Tibial artery (tissue), 4 donors: ENCODE measurements at regions not wholly inside any gene's neighbourhood (a gene's known extent, or its start where the extent isn't known, plus 50 kb on each side); places are given as distances from the start of the nearest gene placed in this dataset.

Source experiments
- DNase-seq, 2 donors: peaks; one replicate each; pipeline ENCODE4 v3.0.0-alpha.2; 2019
- H3K27ac ChIP-seq, 2 donors: fragments of 200-600 bp; sonication (generic) in 1 of 2; 1 replicate in 1 of 2; 2 replicates in 1 of 2; pipeline ENCODE4 v1.5.1; 2018 to 2019; ENCODE audit warnings: mild to moderate bottlenecking in 1 of 2
- H3K27me3 ChIP-seq, 2 donors: fragments of 200-600 bp; sonication (generic) in 1 of 2; one replicate each; pipeline versions ENCODE4 v1.5.1 to v1.6.0; 2016 to 2019
- H3K36me3 ChIP-seq, 3 donors: fragments of 200-600 bp; sonication (generic) in 2 of 3; one replicate each; pipeline ENCODE4 v1.5.1; 2016 to 2019; ENCODE audit warnings: mild to moderate bottlenecking in 2 of 3
- H3K4me1 ChIP-seq, 4 donors: fragments of 200-600 bp; sonication (generic) in 2 of 4; 1 replicate in 3 of 4; 2 replicates in 1 of 4; pipeline ENCODE4 v1.5.1; 2016 to 2019
- H3K4me3 ChIP-seq, 2 donors: fragments of 200-600 bp; sonication (generic) in 1 of 2; 1 replicate in 1 of 2; 2 replicates in 1 of 2; pipeline ENCODE4 v1.5.1; 2018 to 2019; ENCODE audit warnings: mild to moderate bottlenecking in 2 of 2
- H3K9me3 ChIP-seq, 3 donors: fragments of 200-600 bp; sonication (generic) in 1 of 3; one replicate each; pipeline ENCODE4 v1.5.1; 2016 to 2019
- CTCF ChIP-seq, 2 experiments: fragments of 200-600 bp in 1 of 2; fragments of 450-650 bp in 1 of 2; IDR thresholded peaks; one replicate each; pipeline ENCODE4 v1.5.1; 2017 to 2019; ENCODE audit warnings: antibody characterized with exemption in 2 of 2, mild to moderate bottlenecking in 1 of 2, moderate library complexity in 1 of 2
- intact Hi-C: fragments of 100-400 bp; cut with DNase I; formaldehyde crosslinking; loops from one replicate; pipeline ENCODE4 v1.15.0; 2023; ENCODE audit warnings: low total_unique reads

GRCh38 chr3:144073698-144074097 is 102.1 kb downstream of the DIPK2A start:
- Histone ChIP-seq H3K27me3 (no peaks in the 10 kb centered on the region), H3K27ac (no peak overlapping the region), H3K4me3 (no peak overlapping the region), H3K4me1 (no peaks in the 10 kb centered on the region), H3K36me3 (no peaks in the 10 kb centered on the region), H3K9me3 (peaks cover 0 to 20% (median 0%) of the 10 kb centered on the region in 3 donors)
- no peak for TF ChIP-seq CTCF (IDR thresholded peaks at IDR 0.05)
- no peak for DNase-seq
- intact Hi-C loops = no loop called here

DNA sequence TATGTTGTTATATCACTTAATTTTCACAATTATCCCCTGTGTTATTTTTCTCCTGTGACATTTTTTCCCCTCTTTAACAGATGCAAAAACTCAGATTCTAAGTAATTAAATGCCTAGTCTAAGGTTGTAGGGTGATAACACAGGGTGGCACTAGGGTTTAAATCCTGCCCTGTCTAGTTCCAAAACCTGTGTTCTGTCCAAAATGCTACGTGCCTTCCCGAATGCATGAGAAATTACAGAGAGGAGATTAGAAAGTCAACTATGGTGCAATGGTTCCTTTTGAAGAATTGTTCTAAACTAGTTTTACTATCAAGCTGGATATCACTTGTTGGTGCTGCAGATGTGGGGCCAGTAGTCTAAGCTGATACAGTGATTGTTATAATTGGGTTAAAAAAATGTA is 108.0 kb downstream of the DIPK2A start:
- intact Hi-C loops = no loop called here
- Histone ChIP-seq H3K4me1 (no peaks in the 10 kb centered on the region), H3K27me3 (no peaks in the 10 kb centered on the region), H3K9me3 (no peaks in the 10 kb centered on the region), H3K4me3 (no peak overlapping the region), H3K36me3 (no peaks in the 10 kb centered on the region), H3K27ac (no peak overlapping the region)
- no peak for TF ChIP-seq CTCF (IDR thresholded peaks at IDR 0.05)
- no peak for DNase-seq

- Histone ChIP-seq H3K4me3 (no peak overlapping the region), H3K36me3 (no peaks in the 10 kb centered on the region), H3K27me3 (no peaks in the 10 kb centered on the region), H3K4me1 (no peaks in the 10 kb centered on the region), H3K9me3 (no peaks in the 10 kb centered on the region), H3K27ac (no peak overlapping the region)
- DNase-seq = no peak
- TF ChIP-seq CTCF (IDR thresholded peaks at IDR 0.05) = no peak
- intact Hi-C loops = no loop called here
These were observed 113.3 kb downstream of the DIPK2A start for GRCh38 chr3:144084929-144085328.

DNA sequence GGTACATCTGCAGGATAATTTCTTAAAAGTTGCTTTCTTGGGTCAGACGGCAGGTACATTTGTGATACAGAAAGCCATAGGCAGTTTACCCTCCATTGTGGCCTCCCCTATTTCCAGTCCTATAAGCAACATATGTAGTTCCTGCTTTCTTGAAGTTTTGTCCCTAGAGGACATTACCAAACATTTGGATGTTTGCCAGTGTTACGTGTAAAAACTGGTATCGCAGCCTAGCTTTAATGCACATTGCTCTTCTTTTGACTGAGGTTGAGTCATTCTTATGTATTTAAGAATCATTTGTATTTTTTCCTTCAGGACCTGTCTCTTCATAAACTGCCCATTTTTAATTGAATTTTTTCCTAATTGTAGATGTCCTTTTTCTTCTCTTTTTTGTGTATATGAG is 114.3 kb downstream of the DIPK2A start:
- intact Hi-C loops = no loop called here
- DNase-seq = no peak
- no peak for TF ChIP-seq CTCF (IDR thresholded peaks at IDR 0.05)

GRCh38 chr3:144096016-144096415 is 124.4 kb downstream of the DIPK2A start:
- Histone ChIP-seq H3K9me3 (peaks cover 0 to 13% (median 5%) of the 10 kb centered on the region in 3 donors), H3K4me3 (no peak overlapping the region), H3K27me3 (no peaks in the 10 kb centered on the region), H3K27ac (no peak overlapping the region), H3K36me3 (no peaks in the 10 kb centered on the region), H3K4me1 (no peaks in the 10 kb centered on the region)
- no peak for TF ChIP-seq CTCF (IDR thresholded peaks at IDR 0.05)
- no peak for DNase-seq
- intact Hi-C loops = no loop called here

More for the DNA sequence above, 114.3 kb downstream of the DIPK2A start:
- no peak overlapping the region for H3K4me3 ChIP-seq
- H3K9me3 ChIP-seq = no peaks in the 10 kb centered on the region
- H3K27me3 ChIP-seq = no peaks in the 10 kb centered on the region
- no peak overlapping the region for H3K27ac ChIP-seq
- H3K4me1 ChIP-seq = no peaks in the 10 kb centered on the region
- no peaks in the 10 kb centered on the region for H3K36me3 ChIP-seq

- peaks cover 0 to 13% (median 5%) of the 10 kb centered on the region in 3 donors for H3K9me3 ChIP-seq
- H3K27ac ChIP-seq = no peak overlapping the region
- H3K4me3 ChIP-seq = no peak overlapping the region
- H3K27me3 ChIP-seq = no peaks in the 10 kb centered on the region
- no peaks in the 10 kb centered on the region for H3K4me1 ChIP-seq
- no peak for TF ChIP-seq CTCF (IDR thresholded peaks at IDR 0.05)
- intact Hi-C loops = no loop called here
- DNase-seq = no peak
- no peaks in the 10 kb centered on the region for H3K36me3 ChIP-seq
These were observed 125.5 kb downstream of the DIPK2A start for GRCh38 chr3:144097163-144097562.
